Prostate gland (tissue), 2 donors: ENCODE measurements at regions not wholly inside any gene's neighbourhood (a gene's known extent, or its start where the extent isn't known, plus 50 kb on each side); places are given as distances from the start of the nearest gene placed in this dataset.
A peak's percentile ranks its signal among the peaks of the same experiment; 100 is the strongest.

Source experiments
- DNase-seq: peaks from one replicate; pipeline ENCODE4 v3.0.0-alpha.2; 2019; ENCODE audit warnings: low spot score
- H3K27ac ChIP-seq, 2 donors: fragments of 200-600 bp; sonication (generic); 2 replicates each; pipeline ENCODE4 v1.5.1; 2017 to 2019
- H3K27me3 ChIP-seq: fragments of 200-600 bp; sonication (generic); replicated peaks from 2 replicates; pipeline ENCODE4 v1.5.1; 2019; ENCODE audit not compliant: insufficient read depth
- H3K36me3 ChIP-seq, 2 donors: fragments of 200-600 bp; sonication (generic); 1 replicate in 1 of 2; 2 replicates in 1 of 2; pipeline versions ENCODE4 v1.5.1 to v1.8.1; 2017 to 2019
- H3K4me1 ChIP-seq: fragments of 200-600 bp; sonication (generic); replicated peaks from 2 replicates; pipeline ENCODE4 v1.5.1; 2019
- H3K4me3 ChIP-seq, 2 donors: fragments of 200-600 bp; sonication (generic); 2 replicates each; pipeline ENCODE4 v1.5.1; 2017 to 2019
- H3K9me3 ChIP-seq: fragments of 200-600 bp; sonication (generic); 2 replicates; pipeline ENCODE4 v1.5.1; 2017
- POLR2A ChIP-seq: fragments of 450-650 bp; IDR thresholded peaks from one replicate; pipeline ENCODE4 v1.6.1; 2016; ENCODE audit warnings: antibody characterized with exemption, mild to moderate bottlenecking
- POLR2AphosphoS5 ChIP-seq: sonication (generic); formaldehyde crosslinking; IDR thresholded peaks from one replicate; pipeline ENCODE4 v1.6.1; 2017; ENCODE audit warnings: antibody characterized with exemption
- WGBS: methylation state at CpG from one replicate; pipeline ENCODE4 v1.1.5; 2018; 5-methylcytosine and 5-hydroxymethylcytosine counted together
- intact Hi-C: fragments of 100-400 bp; cut with DNase I; formaldehyde crosslinking; loops from one replicate; pipeline ENCODE4 v1.14.2; 2022
- TF ChIP-seq, protein P1 (sequence below), 4 experiments: fragments of 200-600 bp in 2 of 4; fragments of 450-650 bp in 2 of 4; sonication (generic) in 2 of 4; IDR thresholded peaks; 1 replicate in 3 of 4; 2 replicates in 1 of 4; pipeline ENCODE4 v1.5.1; 2016 to 2019; ENCODE audit warnings: antibody characterized with exemption in 4 of 4, mild to moderate bottlenecking in 2 of 4, moderate library complexity in 2 of 4

DNA sequence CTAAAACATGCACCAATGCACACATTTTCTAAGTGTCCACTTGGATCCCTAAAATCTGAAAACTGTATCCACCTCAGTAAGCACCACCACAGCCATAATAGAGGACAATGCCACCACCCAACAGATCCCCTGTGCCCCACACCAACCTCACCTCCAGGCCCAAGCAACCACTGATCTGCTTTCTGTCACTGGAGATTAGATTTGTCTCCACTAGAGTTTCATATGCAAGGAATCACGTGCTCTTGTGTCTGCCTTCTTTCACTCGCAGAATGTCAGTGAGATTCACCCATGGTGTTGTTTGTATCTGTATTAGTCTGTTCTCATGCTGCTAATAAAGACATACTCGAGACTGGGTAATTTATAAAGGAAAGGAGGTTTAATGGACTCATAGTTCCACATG, 216.1 kb upstream of the WWC1 start:
- Histone ChIP-seq H3K27me3 (no peaks in the 10 kb centered on the region), H3K9me3 (no peaks in the 10 kb centered on the region), H3K4me1 (no peaks in the 10 kb centered on the region), H3K36me3 (no peaks in the 10 kb centered on the region), H3K4me3 (no peak overlapping the region), H3K27ac (no peak overlapping the region)
- TF ChIP-seq POLR2AphosphoS5 = no peak
- TF ChIP-seq, protein P1, sequence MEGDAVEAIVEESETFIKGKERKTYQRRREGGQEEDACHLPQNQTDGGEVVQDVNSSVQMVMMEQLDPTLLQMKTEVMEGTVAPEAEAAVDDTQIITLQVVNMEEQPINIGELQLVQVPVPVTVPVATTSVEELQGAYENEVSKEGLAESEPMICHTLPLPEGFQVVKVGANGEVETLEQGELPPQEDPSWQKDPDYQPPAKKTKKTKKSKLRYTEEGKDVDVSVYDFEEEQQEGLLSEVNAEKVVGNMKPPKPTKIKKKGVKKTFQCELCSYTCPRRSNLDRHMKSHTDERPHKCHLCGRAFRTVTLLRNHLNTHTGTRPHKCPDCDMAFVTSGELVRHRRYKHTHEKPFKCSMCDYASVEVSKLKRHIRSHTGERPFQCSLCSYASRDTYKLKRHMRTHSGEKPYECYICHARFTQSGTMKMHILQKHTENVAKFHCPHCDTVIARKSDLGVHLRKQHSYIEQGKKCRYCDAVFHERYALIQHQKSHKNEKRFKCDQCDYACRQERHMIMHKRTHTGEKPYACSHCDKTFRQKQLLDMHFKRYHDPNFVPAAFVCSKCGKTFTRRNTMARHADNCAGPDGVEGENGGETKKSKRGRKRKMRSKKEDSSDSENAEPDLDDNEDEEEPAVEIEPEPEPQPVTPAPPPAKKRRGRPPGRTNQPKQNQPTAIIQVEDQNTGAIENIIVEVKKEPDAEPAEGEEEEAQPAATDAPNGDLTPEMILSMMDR (IDR thresholded peaks at IDR 0.05) = no peak
- no peak for TF ChIP-seq POLR2A
- 91% methylated on average over 3 of the region's 3 CpGs for WGBS
- intact Hi-C loops = no loop called here
- DNase-seq = no peak

DNA sequence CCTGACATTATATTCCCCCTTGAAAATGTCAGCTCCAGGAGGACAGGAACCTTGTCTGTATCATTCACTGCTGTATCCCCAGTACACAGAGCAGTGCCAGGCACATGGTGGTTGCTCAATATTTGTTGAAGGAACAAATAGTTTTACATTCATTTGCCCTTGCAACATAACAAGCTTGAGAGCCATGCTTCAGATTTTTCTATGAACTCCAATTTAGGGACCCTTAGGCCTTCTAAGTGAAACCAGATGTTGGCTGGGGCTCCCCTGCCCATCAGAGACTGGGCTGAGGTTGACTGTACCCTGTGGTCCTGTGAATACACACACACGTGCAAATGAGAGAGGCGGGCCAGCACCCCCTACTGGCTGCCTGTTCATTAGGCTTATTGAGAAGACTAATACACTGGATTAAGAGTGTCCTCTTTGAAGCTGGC, 214.9 kb upstream of the WWC1 start:
- no peaks in the 10 kb centered on the region for H3K36me3 ChIP-seq
- H3K9me3 ChIP-seq = no peaks in the 10 kb centered on the region
- WGBS = 56% methylated on average over 2 of the region's 2 CpGs
- peak; percentile 61 for DNase-seq
- TF ChIP-seq POLR2A (no peak), POLR2AphosphoS5 (peak; percentile 86)
- TF ChIP-seq, protein P1 (IDR thresholded peaks at IDR 0.05) = peak in 2 of 4 experiments; percentile 22 to 28
- H3K27ac ChIP-seq = peak overlapping the region in 1 of 2 donors; percentile 39
- H3K4me3 ChIP-seq = no peak overlapping the region
- intact Hi-C loops = no loop called here
- H3K4me1 ChIP-seq = no peaks in the 10 kb centered on the region
- H3K27me3 ChIP-seq = no peaks in the 10 kb centered on the region

DNA sequence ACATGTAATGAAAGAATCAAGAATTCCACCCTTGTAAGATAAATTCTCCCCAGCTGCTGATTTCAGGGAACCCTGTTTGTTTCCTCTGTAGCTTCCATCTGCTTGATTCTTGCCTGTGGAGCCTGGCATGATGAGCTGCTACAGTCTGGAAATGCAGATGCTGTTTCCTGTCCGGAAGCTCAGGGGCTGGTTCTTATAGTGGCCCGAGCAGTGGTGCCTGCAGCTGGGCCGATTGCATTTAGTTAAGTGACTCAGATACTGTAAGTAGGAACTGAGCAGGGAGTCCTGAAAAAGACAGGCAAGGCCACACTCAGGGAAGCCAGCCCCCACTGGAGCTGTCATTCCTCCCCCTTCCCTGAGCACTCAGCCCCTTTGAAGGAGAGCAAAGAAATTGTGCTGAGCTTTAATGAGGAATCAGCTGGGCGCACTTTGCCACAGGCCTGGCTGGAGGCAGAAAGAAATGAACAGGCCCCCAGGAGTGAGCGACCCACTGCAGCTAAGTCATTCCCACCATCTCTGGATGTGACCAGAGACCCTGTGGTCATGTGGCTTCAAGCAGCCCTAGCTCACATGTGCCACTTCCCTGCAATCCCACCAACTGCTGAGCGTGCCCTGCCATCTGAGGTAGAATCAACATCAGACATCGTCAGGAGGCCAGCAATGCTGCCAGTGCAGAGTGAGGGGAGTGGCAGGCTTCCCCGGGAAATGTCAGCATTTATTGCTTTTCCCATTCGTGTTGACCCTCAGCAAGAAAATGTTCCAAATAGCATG, 206.0 kb upstream of the WWC1 start:
- Histone ChIP-seq H3K4me3 (no peak overlapping the region), H3K27ac (peak overlapping the region; percentile 47 to 73), H3K36me3 (no peaks in the 10 kb centered on the region), H3K9me3 (no peaks in the 10 kb centered on the region), H3K4me1 (peaks cover 10% of the 10 kb centered on the region), H3K27me3 (no peaks in the 10 kb centered on the region)
- intact Hi-C loops = loop anchor here (5.0 to 10.0 kb wide), 2 partner anchors 92 to 141 kb away; no protein-coding TSS in a partner anchor
- DNase-seq = peak; percentile 26
- WGBS = 46% methylated on average over 9 of the region's 9 CpGs
- TF ChIP-seq POLR2A (no peak), POLR2AphosphoS5 (no peak)
- TF ChIP-seq, protein P1 (IDR thresholded peaks at IDR 0.05) = no peak

DNA sequence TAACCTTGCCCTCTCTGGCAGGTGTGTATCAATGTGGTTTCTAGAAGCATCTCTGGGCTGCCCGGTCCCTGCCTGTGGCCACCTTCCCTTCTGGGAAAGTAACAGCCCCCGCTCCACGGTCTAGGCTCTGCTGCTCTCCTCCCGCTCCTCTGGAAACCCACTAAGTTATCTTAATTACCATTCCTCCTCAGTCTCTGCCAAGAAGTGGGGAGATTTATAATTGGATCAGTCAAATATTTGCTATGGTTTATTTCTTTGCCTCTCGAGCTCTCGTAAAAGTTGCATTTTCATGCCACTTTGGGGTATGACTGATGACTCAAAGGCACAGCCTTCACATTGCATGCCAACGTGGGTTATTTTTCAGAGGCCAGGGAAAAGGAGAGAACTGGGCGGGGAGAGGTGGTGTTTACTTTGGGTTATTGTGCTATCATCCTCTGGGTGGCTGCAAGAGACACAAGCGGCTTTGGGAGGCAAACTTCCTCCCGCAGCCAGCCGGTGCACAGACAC, 205.3 kb upstream of the WWC1 start:
- 8% methylated on average over 11 of the region's 11 CpGs for WGBS
- DNase-seq = peak; percentile 86

More for the DNA sequence above, 205.3 kb upstream of the WWC1 start:
- peak; percentile 93 for TF ChIP-seq POLR2AphosphoS5
- TF ChIP-seq, protein P1 (IDR thresholded peaks at IDR 0.05) = peak in 3 of 4 experiments; percentile 29 to 70 (median 62)
- TF ChIP-seq POLR2A = no peak
- no peaks in the 10 kb centered on the region for H3K9me3 ChIP-seq
- H3K27ac ChIP-seq = peak overlapping the region; percentile 47 to 73
- no peaks in the 10 kb centered on the region for H3K27me3 ChIP-seq
- H3K4me3 ChIP-seq = no peak overlapping the region
- H3K36me3 ChIP-seq = no peaks in the 10 kb centered on the region
- intact Hi-C loops = loop anchor here (5.0 to 10.0 kb wide), 2 partner anchors 91 to 141 kb away; no protein-coding TSS in a partner anchor
- peaks cover 10% of the 10 kb centered on the region for H3K4me1 ChIP-seq
